ENCODE measurements at regions not wholly inside any gene's neighbourhood (a gene's known extent, or its start where the extent isn't known, plus 50 kb on each side); places are given as distances from the start of the nearest gene placed in this dataset.

DNA sequence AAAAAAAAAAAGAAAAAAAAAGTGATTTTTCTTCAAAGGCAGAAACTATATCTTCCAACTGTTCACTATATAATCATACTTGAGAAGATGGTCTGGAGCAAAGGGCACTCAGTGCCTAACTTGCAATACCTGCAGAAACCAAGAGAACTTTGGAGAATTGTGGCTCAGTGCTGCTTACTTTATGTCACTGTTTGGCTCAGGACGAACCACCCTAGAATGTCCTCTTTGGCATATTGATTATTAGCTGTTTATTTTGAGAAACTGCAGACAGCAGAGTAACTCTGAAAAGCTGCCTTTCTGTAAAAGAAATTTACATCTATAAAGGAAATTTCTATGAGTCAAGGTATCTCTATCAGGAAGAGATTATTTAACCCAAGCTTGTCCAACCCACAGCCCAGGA is 100.2 kb downstream of the BBS10 start:
- POLR2A ChIA-PET = no interaction called here
- Histone ChIP-seq H3K27me3 (replicated peaks in 1 of 4; ENCODE audit: control extremely low read depth in 1 of 4, control insufficient read depth in 3 of 4, insufficient read depth in 4 of 4, low read length in 3 of 4) (peaks cover 0 to 2% (median 0%) of the 10 kb centered on the region in 4 experiments), H3K9me3 (ENCODE audit: control extremely low read depth in 1 of 3, control insufficient read depth in 2 of 3, insufficient read depth in 1 of 3, low read length in 2 of 3) (no peaks in the 10 kb centered on the region), H4K20me1 (ENCODE audit: control insufficient read depth, insufficient read depth, low read length, poor library complexity, severe bottlenecking) (no peaks in the 10 kb centered on the region), H3K4me3 (ENCODE audit: control extremely low read depth in 1 of 5, extremely low read depth in 1 of 5, insufficient read depth in 1 of 5, low read depth in 2 of 5, low read length in 4 of 5) (no peak overlapping the region), H3K9ac (ENCODE audit: low read length) (no peak overlapping the region), H3K36me3 (replicated peaks in 1 of 2; ENCODE audit: control extremely low read depth in 1 of 2, control insufficient read depth in 1 of 2, extremely low read depth in 1 of 2, insufficient read depth in 2 of 2, low read length in 1 of 2) (no peaks in the 10 kb centered on the region), H3K27ac (ENCODE audit: low read length in 2 of 2) (no peak overlapping the region), H3K4me2 (replicated peaks; ENCODE audit: low read depth, low read length, poor library complexity, severe bottlenecking) (no peak overlapping the region), H2AFZ (ENCODE audit: insufficient read depth, low read depth, low read length, poor library complexity, severe bottlenecking) (no peak overlapping the region), H3K4me1 (ENCODE audit: control insufficient read depth in 2 of 2, insufficient read depth in 2 of 2, low read length in 2 of 2) (no peaks in the 10 kb centered on the region), H3K79me2 (ENCODE audit: control insufficient read depth, insufficient read depth, low read length) (no peaks in the 10 kb centered on the region)
- TF ChIP-seq CTCF (IDR thresholded peaks at IDR 0.05) (no peak), EZH2 (IDR thresholded peaks at IDR 0.05; ENCODE audit: borderline replicate concordance, insufficient read depth, low read depth, low read length, poor library complexity, severe bottlenecking) (no peak)
- no CpG with 5 or more reads among the region's 1 CpG for WGBS (ENCODE audit: insufficient coverage)
- Mint-ChIP-seq H3K4me3 (no peak overlapping the region), H3K27ac (no peak overlapping the region), H3K27me3 (peaks cover 10% of the 10 kb centered on the region), H3K4me1 (no peaks in the 10 kb centered on the region), H3K9me3 (ENCODE audit: insufficient read depth) (no peaks in the 10 kb centered on the region)
- CTCF ChIA-PET = no interaction called here
- DNase-seq = no peak
- intact Hi-C loops (cut with micrococcal nuclease) = no loop called here
- ATAC-seq (ENCODE audit: low read depth) = no peak

DNA sequence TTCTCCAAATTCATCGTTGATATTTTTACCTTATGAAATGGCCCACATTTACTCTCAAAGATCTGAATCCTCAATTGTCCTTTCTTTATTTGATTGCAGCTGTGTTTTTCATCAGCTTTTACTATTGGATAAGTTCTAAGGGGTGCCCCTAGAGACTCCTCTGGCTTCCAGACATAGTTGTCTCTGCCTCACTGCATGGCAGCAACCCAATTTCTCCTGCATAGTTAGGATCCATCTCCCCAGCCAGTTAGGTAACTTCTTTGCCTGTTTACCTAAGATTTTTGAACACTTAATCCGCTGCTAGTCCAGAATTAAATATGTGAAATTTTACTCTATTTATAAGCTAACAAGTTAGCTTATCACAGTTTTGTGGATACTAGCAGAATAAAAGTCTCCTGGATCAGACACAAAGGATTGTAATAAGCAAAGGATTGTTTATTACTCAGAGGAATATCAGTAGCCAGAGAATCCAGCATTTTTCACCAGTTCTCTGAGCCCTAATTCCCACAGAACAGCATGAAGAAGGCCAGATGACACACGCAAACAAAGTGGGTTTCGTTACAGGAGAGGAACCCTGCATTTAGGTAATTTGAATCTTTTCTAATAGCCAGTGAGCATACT is 101.1 kb downstream of the BBS10 start:
- no peaks in the 10 kb centered on the region for H3K4me1 Mint-ChIP-seq
- intact Hi-C loops (cut with micrococcal nuclease) = no loop called here
- H3K27me3 Mint-ChIP-seq = peaks cover 10% of the 10 kb centered on the region
- H3K36me3 ChIP-seq (replicated peaks in 1 of 2; ENCODE audit: control extremely low read depth in 1 of 2, control insufficient read depth in 1 of 2, extremely low read depth in 1 of 2, insufficient read depth in 2 of 2, low read length in 1 of 2) = no peaks in the 10 kb centered on the region
- H3K4me1 ChIP-seq (ENCODE audit: control insufficient read depth in 2 of 2, insufficient read depth in 2 of 2, low read length in 2 of 2) = no peaks in the 10 kb centered on the region
- H3K4me3 Mint-ChIP-seq = no peak overlapping the region
- DNase-seq (no peak), ATAC-seq (ENCODE audit: low read depth) (no peak)
- no peak overlapping the region for H3K27ac ChIP-seq (ENCODE audit: low read length in 2 of 2)
- POLR2A ChIA-PET = no interaction called here
- no peak overlapping the region for H3K9ac ChIP-seq (ENCODE audit: low read length)
- no peaks in the 10 kb centered on the region for H3K9me3 ChIP-seq (ENCODE audit: control extremely low read depth in 1 of 3, control insufficient read depth in 2 of 3, insufficient read depth in 1 of 3, low read length in 2 of 3)
- H3K4me3 ChIP-seq (ENCODE audit: control extremely low read depth in 1 of 5, extremely low read depth in 1 of 5, insufficient read depth in 1 of 5, low read depth in 2 of 5, low read length in 4 of 5) = no peak overlapping the region
- CTCF ChIA-PET = no interaction called here
- no peak overlapping the region for H3K27ac Mint-ChIP-seq
- H4K20me1 ChIP-seq (ENCODE audit: control insufficient read depth, insufficient read depth, low read length, poor library complexity, severe bottlenecking) = no peaks in the 10 kb centered on the region
- H3K27me3 ChIP-seq (replicated peaks in 1 of 4; ENCODE audit: control extremely low read depth in 1 of 4, control insufficient read depth in 3 of 4, insufficient read depth in 4 of 4, low read length in 3 of 4) = peaks cover 0 to 2% (median 0%) of the 10 kb centered on the region in 4 experiments
- no peak overlapping the region for H2AFZ ChIP-seq (ENCODE audit: insufficient read depth, low read depth, low read length, poor library complexity, severe bottlenecking)
- no CpG with 5 or more reads among the region's 4 CpGs for WGBS (ENCODE audit: insufficient coverage)
- no peaks in the 10 kb centered on the region for H3K9me3 Mint-ChIP-seq (ENCODE audit: insufficient read depth)
- H3K4me2 ChIP-seq (replicated peaks; ENCODE audit: low read depth, low read length, poor library complexity, severe bottlenecking) = no peak overlapping the region
- TF ChIP-seq EZH2 (IDR thresholded peaks at IDR 0.05; ENCODE audit: borderline replicate concordance, insufficient read depth, low read depth, low read length, poor library complexity, severe bottlenecking) (no peak), CTCF (IDR thresholded peaks at IDR 0.05) (no peak)
- H3K79me2 ChIP-seq (ENCODE audit: control insufficient read depth, insufficient read depth, low read length) = no peaks in the 10 kb centered on the region
